GM12875 (cell line): ENCODE measurements at regions not wholly inside any gene's neighbourhood (a gene's known extent, or its start where the extent isn't known, plus 50 kb on each side); places are given as distances from the start of the nearest gene placed in this dataset.

Experiments
- H3K4me3 ChIP-seq: one replicate; pipeline ENCODE4 v1.5.1; 2011; ENCODE audit warnings: low read depth, low read length, control low read depth
- TF ChIP-seq, protein P1 (sequence below): IDR thresholded peaks from 2 replicates; pipeline ENCODE4 v1.5.1; 2011; ENCODE audit warnings: low read depth, mild to moderate bottlenecking, control low read depth, inconsistent platforms, low read length, moderate library complexity, borderline replicate concordance; ENCODE audit not compliant: insufficient read depth

DNA sequence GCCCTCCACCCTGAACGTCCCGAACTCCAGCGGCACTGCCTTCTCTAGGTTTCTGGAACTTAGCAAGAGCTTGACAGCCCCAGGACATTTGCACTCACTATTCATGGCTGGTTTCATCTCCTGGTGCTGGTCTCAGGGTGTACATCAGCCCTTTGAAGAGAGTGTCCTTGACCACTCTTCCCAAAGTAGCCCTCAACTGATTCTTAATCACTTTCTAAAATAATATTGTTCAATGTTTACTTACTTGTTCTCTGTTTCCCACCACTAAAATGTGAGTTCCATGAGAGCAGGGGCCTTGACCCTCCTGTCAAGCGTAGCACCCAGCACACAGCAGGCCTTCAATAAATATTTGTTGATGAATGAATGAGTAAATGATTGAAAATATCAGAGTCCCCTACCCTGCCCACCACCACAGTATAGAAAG lies 262.5 kb downstream of the RHOU start:
- no peak overlapping the region for H3K4me3 ChIP-seq
- TF ChIP-seq, protein P1, sequence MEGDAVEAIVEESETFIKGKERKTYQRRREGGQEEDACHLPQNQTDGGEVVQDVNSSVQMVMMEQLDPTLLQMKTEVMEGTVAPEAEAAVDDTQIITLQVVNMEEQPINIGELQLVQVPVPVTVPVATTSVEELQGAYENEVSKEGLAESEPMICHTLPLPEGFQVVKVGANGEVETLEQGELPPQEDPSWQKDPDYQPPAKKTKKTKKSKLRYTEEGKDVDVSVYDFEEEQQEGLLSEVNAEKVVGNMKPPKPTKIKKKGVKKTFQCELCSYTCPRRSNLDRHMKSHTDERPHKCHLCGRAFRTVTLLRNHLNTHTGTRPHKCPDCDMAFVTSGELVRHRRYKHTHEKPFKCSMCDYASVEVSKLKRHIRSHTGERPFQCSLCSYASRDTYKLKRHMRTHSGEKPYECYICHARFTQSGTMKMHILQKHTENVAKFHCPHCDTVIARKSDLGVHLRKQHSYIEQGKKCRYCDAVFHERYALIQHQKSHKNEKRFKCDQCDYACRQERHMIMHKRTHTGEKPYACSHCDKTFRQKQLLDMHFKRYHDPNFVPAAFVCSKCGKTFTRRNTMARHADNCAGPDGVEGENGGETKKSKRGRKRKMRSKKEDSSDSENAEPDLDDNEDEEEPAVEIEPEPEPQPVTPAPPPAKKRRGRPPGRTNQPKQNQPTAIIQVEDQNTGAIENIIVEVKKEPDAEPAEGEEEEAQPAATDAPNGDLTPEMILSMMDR, result no peak

DNA sequence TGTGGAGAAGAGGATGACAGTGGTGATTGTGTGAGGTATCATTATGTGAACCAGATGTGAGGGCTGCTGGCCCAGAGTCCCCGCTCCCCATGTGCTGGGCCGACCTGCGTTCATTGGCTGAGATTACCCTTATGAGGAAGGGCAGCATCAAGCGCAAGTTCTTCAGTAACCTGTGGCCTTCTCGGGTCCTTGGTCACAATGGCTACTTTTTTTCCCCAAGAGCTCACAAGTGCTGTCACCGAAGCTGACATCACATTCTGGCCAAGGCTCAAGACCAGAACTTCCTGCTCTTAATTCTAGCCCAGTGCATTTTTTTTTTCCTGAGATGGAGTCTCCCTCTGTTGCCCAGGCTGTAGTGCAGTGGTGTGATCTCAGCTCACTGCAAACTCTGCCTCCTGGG lies 262.9 kb downstream of the RHOU start:
- no peak overlapping the region for H3K4me3 ChIP-seq
- TF ChIP-seq, protein P1, result no peak

DNA sequence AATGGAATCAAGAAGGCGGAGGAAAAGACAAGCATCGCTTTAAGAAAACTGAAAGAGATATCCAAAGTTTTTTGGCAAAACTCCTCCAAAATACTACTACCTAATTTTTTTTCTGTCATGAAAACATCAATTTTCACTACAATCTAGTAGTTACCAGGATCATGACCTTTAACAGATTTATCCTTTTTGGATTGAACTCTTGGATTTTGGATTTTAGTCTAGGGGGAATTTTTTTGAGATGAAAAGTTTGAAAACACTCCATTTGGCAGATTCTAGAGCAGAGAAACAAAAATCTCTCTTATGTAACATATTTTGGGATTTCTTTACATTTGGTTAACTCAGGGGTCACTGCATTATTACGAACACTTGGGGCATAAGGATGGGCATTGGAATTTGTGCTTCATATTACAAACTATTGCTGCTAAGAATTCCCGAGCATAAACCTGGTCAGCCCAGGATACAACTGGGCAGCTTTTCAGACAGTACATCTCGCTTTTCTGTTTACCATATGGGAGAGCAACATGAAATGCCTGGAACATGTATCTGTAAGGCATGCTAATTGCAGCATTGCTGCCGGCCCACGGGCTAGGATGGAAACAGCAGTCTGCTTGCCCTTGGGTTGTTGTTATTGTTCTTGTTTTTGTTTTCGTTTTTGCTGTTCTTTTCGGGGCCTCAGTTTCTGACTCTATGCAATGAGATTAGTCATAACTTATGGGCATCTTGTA lies 264.3 kb downstream of the RHOU start:
- no peak overlapping the region for H3K4me3 ChIP-seq
- TF ChIP-seq, protein P1, result no peak

DNA sequence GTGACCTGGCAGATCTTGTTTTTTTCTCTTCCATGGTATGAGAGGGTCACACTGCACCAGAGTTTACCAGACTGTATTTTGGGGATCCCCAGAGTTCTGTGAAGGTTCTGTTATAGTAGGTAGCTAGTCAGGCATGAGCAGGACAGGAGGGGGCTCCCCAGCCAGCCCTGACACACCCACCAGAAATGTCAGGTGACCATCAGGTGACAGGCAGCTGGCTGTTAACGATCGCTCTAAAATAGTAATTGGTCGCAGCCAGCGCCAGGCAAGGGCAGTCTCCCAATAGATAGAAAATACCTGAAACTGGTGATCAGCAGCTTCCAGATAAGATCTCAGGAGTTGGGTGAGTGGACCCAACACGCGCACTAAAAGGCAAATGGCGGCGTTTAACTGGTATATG lies 264.9 kb downstream of the RHOU start:
- TF ChIP-seq, protein P1, result no peak

DNA sequence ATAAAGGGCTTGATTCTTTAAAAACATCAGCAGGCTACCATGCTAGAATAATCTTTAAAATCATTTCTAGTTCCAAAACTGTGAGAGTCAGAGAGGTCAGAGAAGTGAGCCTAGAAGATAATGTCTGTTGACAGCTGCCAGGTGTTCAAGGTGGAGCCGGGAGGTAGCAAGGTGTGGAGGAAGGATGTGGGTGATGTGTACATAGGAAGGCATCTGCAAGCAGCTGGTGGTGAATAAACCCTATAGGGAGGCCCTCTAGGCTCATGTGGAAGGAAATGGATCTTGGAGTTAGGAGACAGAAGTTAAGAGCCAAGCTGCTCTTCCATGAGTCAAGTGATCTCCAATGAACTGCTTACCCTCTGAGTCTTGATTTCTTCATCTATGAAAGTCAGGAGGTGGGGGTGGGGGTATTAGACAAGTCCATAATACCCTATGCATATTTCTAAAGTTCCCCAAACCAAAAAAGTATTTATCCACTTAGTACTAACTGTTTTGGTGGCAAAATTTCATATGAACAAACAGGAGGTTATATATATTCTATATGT lies 266.3 kb downstream of the RHOU start:
- TF ChIP-seq, protein P1, result no peak

More for the DNA sequence above, 264.9 kb downstream of the RHOU start:
- no peak overlapping the region for H3K4me3 ChIP-seq

DNA sequence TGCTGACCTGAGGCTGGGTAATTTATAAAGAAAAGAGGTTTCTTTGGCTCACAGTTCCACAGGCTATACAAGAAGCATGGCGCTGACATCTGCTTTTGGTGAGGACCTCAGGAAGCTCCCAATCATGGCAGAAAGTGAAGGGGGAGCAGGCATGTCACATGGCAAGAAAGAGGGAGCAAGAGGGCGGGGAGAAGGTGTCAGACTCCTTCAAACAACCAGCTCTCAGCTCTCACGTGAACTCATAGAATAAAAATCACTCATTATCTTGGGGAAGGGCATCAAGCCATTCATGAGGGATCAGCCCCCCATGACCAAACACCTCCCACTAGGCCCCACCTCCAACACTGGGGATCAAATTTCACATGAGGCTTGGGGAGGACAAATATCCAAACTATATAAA lies 266.8 kb downstream of the RHOU start:
- H3K4me3 ChIP-seq, result no peak overlapping the region
- TF ChIP-seq, protein P1, result no peak

More for the DNA sequence above, 266.3 kb downstream of the RHOU start:
- no peak overlapping the region for H3K4me3 ChIP-seq

DNA sequence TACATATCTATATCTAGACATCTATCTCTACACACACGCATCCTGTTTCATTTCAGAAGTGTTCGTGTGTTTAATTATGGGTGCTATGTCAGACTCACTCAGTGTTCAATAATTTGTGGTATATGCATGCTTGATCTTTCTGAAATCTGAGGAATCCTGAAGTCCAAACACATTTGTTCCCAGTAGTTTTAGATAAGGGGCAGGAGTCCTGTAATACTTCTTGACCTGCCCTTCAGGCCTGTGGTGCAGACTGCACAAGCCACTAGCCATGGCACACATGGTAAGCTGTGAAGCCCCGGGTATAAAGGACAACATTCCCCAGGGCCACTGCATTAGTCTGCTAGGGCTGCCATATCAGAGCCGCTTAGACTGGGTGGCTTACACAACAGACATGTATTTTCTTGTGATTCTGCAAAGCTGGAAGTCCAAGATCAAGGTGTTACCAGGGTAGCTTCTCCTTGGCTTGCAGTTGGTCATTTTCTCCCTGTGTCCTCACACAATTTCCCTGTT lies 267.2 kb downstream of the RHOU start:
- TF ChIP-seq, protein P1, result no peak
- no peak overlapping the region for H3K4me3 ChIP-seq
